ENCODE measurements at regions not wholly inside any gene's neighbourhood (a gene's known extent, or its start where the extent isn't known, plus 50 kb on each side); places are given as distances from the start of the nearest gene placed in this dataset.

GRCh38 chr21:28072601-28073000 is 920.1 kb downstream of the LTN1 start:
- H3K36me3 ChIP-seq, result no peaks in the 10 kb centered on the region
- no peak for TF ChIP-seq CTCF (IDR thresholded peaks at IDR 0.05; ENCODE audit: borderline replicate concordance)
- H3K27me3 ChIP-seq (ENCODE audit: low read depth), result no peaks in the 10 kb centered on the region
- intact Hi-C loops (cut with micrococcal nuclease), result no loop called here
- peaks cover 17% of the 10 kb centered on the region for H3K4me1 ChIP-seq
- peaks cover 11% of the 10 kb centered on the region for H3K9me3 ChIP-seq (replicated peaks)
- H3K4me3 ChIP-seq, result no peak overlapping the region
- no peak for DNase-seq
- no peak overlapping the region for H3K27ac ChIP-seq (replicated peaks)

GRCh38 chr21:28069450-28069923 is 923.2 kb downstream of the LTN1 start:
- Histone ChIP-seq H3K9me3 (replicated peaks) (peaks cover 11% of the 10 kb centered on the region), H3K4me3 (no peak overlapping the region), H3K4me1 (peaks cover 26% of the 10 kb centered on the region), H3K27ac (replicated peaks) (no peak overlapping the region), H3K27me3 (ENCODE audit: low read depth) (no peaks in the 10 kb centered on the region), H3K36me3 (no peaks in the 10 kb centered on the region)
- DNase-seq, result no peak
- intact Hi-C loops (cut with micrococcal nuclease), result loop anchor here (10.0 kb wide), 1 partner anchor 265 kb away; no protein-coding TSS in a partner anchor
- TF ChIP-seq CTCF (IDR thresholded peaks at IDR 0.05; ENCODE audit: borderline replicate concordance), result no peak

GRCh38 chr21:28068455-28069358 is 924.0 kb downstream of the LTN1 start:
- Histone ChIP-seq H3K4me3 (no peak overlapping the region), H3K36me3 (no peaks in the 10 kb centered on the region), H3K27me3 (ENCODE audit: low read depth) (no peaks in the 10 kb centered on the region), H3K27ac (replicated peaks) (peak overlapping the region; percentile 25), H3K9me3 (replicated peaks) (peaks cover 11% of the 10 kb centered on the region), H3K4me1 (peaks cover 26% of the 10 kb centered on the region)
- intact Hi-C loops (cut with micrococcal nuclease), result loop anchor here (10.0 kb wide), 1 partner anchor 266 kb away; no protein-coding TSS in a partner anchor
- DNase-seq, result no peak
- TF ChIP-seq CTCF (IDR thresholded peaks at IDR 0.05; ENCODE audit: borderline replicate concordance), result no peak

- intact Hi-C loops (cut with micrococcal nuclease), result loop anchor here (10.0 kb wide), 1 partner anchor 268 kb away; no protein-coding TSS in a partner anchor
- no peak overlapping the region for H3K4me3 ChIP-seq
- H3K27ac ChIP-seq (replicated peaks), result peak overlapping the region; percentile 35
- H3K9me3 ChIP-seq (replicated peaks), result no peaks in the 10 kb centered on the region
- DNase-seq, result no peak
- H3K4me1 ChIP-seq, result peaks cover 26% of the 10 kb centered on the region
- H3K36me3 ChIP-seq, result no peaks in the 10 kb centered on the region
- no peaks in the 10 kb centered on the region for H3K27me3 ChIP-seq (ENCODE audit: low read depth)
- TF ChIP-seq CTCF (IDR thresholded peaks at IDR 0.05; ENCODE audit: borderline replicate concordance), result no peak
Measured at GRCh38 chr21:28066596-28067387, 925.9 kb downstream of the LTN1 start.

- intact Hi-C loops (cut with micrococcal nuclease), result loop anchor here (10.0 kb wide), 1 partner anchor 269 kb away; no protein-coding TSS in a partner anchor
- Histone ChIP-seq H3K27me3 (ENCODE audit: low read depth) (no peaks in the 10 kb centered on the region), H3K27ac (replicated peaks) (peak overlapping the region; percentile 27), H3K36me3 (no peaks in the 10 kb centered on the region), H3K4me1 (peaks cover 26% of the 10 kb centered on the region), H3K4me3 (no peak overlapping the region), H3K9me3 (replicated peaks) (no peaks in the 10 kb centered on the region)
- no peak for DNase-seq
- no peak for TF ChIP-seq CTCF (IDR thresholded peaks at IDR 0.05; ENCODE audit: borderline replicate concordance)
Measured at GRCh38 chr21:28066076-28066475, 926.6 kb downstream of the LTN1 start.

Measured in left ventricle myocardium inferior (tissue), 1 donor.